ENCODE measurements at regions not wholly inside any gene's neighbourhood (a gene's known extent, or its start where the extent isn't known, plus 50 kb on each side); places are given as distances from the start of the nearest gene placed in this dataset.
"Not testable (repeated sequence)": the region's sequence is repeated elsewhere in the genome, so short reads cannot be mapped to it uniquely, and the experiment has no call there.

DNA sequence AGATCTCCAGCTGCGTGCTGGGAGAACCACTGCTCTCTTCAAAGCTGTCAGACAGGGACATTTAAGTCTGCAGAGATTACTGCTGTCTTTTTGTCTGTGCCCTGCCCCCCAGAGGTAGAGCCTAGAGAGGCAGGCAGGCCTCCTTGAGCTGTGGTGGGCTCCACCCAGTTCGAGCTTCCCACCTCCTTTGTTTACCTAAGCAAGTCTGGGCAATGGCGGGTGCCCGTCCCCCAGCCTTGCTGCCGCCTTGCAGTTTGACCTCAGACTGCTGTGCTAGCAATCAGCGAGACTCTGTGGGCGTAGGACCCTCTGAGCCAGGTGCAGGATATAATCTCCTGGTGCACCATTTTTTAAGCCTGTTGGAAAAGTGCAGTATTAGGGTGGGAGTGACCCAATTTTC lies 128.6 kb downstream of the ACTR3 start:
- not testable (repeated sequence) for H3F3A ChIP-seq (ENCODE audit: insufficient read depth, low read length); H3K9me2 ChIP-seq (replicated peaks; ENCODE audit: insufficient read depth, low read length); H2AFZ ChIP-seq (ENCODE audit: low read length); H3K9me3 ChIP-seq (replicated peaks; ENCODE audit: insufficient read depth, low read length); H3K27me3 ChIP-seq (replicated peaks; ENCODE audit: insufficient read depth, low read length); H3K79me2 ChIP-seq (ENCODE audit: low read length); H3K36me3 ChIP-seq (replicated peaks; ENCODE audit: insufficient read depth, low read length); H3K4me3 ChIP-seq (ENCODE audit: low read length); H3K4me2 ChIP-seq (ENCODE audit: low read depth, low read length); H3K9ac ChIP-seq (ENCODE audit: low read length); DNase-seq; H4K20me1 ChIP-seq (ENCODE audit: insufficient read depth, low read length); H3K27ac ChIP-seq (ENCODE audit: low read length); H3K4me1 ChIP-seq (ENCODE audit: low read length)

GRCh38 chr2:114020668-114021067 lies 130.8 kb downstream of the ACTR3 start:
- Histone ChIP-seq H3K27me3 (replicated peaks; ENCODE audit: insufficient read depth, low read length) (no peaks in the 10 kb centered on the region), H3K9ac (ENCODE audit: low read length) (no peak overlapping the region), H4K20me1 (ENCODE audit: insufficient read depth, low read length) (no peaks in the 10 kb centered on the region), H3K79me2 (ENCODE audit: low read length) (no peaks in the 10 kb centered on the region), H3F3A (ENCODE audit: insufficient read depth, low read length) (no peaks in the 10 kb centered on the region), H3K9me3 (replicated peaks; ENCODE audit: insufficient read depth, low read length) (no peaks in the 10 kb centered on the region), H3K9me2 (replicated peaks; ENCODE audit: insufficient read depth, low read length) (0 out of 2 replicates have a peak, but pooled peaks cover 2% of the 10 kb centered on the region), H3K36me3 (replicated peaks; ENCODE audit: insufficient read depth, low read length) (no peaks in the 10 kb centered on the region), H3K27ac (ENCODE audit: low read length) (no peak overlapping the region), H2AFZ (ENCODE audit: low read length) (no peak overlapping the region), H3K4me3 (ENCODE audit: low read length) (no peak overlapping the region), H3K4me2 (ENCODE audit: low read depth, low read length) (no peak overlapping the region), H3K4me1 (ENCODE audit: low read length) (peaks cover 13% of the 10 kb centered on the region)
- TF ChIP-seq EZH2phosphoT487 (IDR thresholded peaks at IDR 0.05; ENCODE audit: low read length): no peak
- no peak for DNase-seq

- H3K4me2 ChIP-seq (ENCODE audit: low read depth, low read length): no peak overlapping the region
- 0 out of 2 replicates have a peak, but pooled peaks cover 2% of the 10 kb centered on the region for H3K9me2 ChIP-seq (replicated peaks; ENCODE audit: insufficient read depth, low read length)
Observed at GRCh38 chr2:114022360-114023085, 132.6 kb downstream of the ACTR3 start.

GRCh38 chr2:114024326-114024725 lies 134.4 kb downstream of the ACTR3 start:
- TF ChIP-seq EZH2 (optimal IDR thresholded peaks at IDR 0.05; ENCODE audit: low read depth, low read length): no peak
- TF ChIP-seq CTCF (IDR thresholded peaks at IDR 0.05; ENCODE audit: low read length): no peak
- no peak for TF ChIP-seq EZH2phosphoT487 (IDR thresholded peaks at IDR 0.05; ENCODE audit: low read length)

More at GRCh38 chr2:114022360-114023085, 132.6 kb downstream of the ACTR3 start:
- DNase-seq: no peak
- no peaks in the 10 kb centered on the region for H3F3A ChIP-seq (ENCODE audit: insufficient read depth, low read length)
- H3K4me1 ChIP-seq (ENCODE audit: low read length): peaks cover 13% of the 10 kb centered on the region
- H3K27ac ChIP-seq (ENCODE audit: low read length): no peak overlapping the region
- no peaks in the 10 kb centered on the region for H3K27me3 ChIP-seq (replicated peaks; ENCODE audit: insufficient read depth, low read length)
- H3K9me3 ChIP-seq (replicated peaks; ENCODE audit: insufficient read depth, low read length): no peaks in the 10 kb centered on the region
- H2AFZ ChIP-seq (ENCODE audit: low read length): no peak overlapping the region
- H3K9ac ChIP-seq (ENCODE audit: low read length): no peak overlapping the region
- no peaks in the 10 kb centered on the region for H3K79me2 ChIP-seq (ENCODE audit: low read length)
- H3K4me3 ChIP-seq (ENCODE audit: low read length): no peak overlapping the region
- H3K36me3 ChIP-seq (replicated peaks; ENCODE audit: insufficient read depth, low read length): no peaks in the 10 kb centered on the region
- no peaks in the 10 kb centered on the region for H4K20me1 ChIP-seq (ENCODE audit: insufficient read depth, low read length)
- TF ChIP-seq EZH2phosphoT487 (IDR thresholded peaks at IDR 0.05; ENCODE audit: low read length) (no peak), CTCF (IDR thresholded peaks at IDR 0.05; ENCODE audit: low read length) (no peak), EZH2 (optimal IDR thresholded peaks at IDR 0.05; ENCODE audit: low read depth, low read length) (no peak)

More at GRCh38 chr2:114024326-114024725, 134.4 kb downstream of the ACTR3 start:
- peaks cover 13% of the 10 kb centered on the region for H3K4me1 ChIP-seq (ENCODE audit: low read length)
- no peaks in the 10 kb centered on the region for H3K27me3 ChIP-seq (replicated peaks; ENCODE audit: insufficient read depth, low read length)
- no peak overlapping the region for H3K4me2 ChIP-seq (ENCODE audit: low read depth, low read length)
- 0 out of 2 replicates have a peak, but pooled peaks cover 2% of the 10 kb centered on the region for H3K9me2 ChIP-seq (replicated peaks; ENCODE audit: insufficient read depth, low read length)
- H4K20me1 ChIP-seq (ENCODE audit: insufficient read depth, low read length): no peaks in the 10 kb centered on the region
- no peak for DNase-seq
- no peaks in the 10 kb centered on the region for H3F3A ChIP-seq (ENCODE audit: insufficient read depth, low read length)
- no peaks in the 10 kb centered on the region for H3K36me3 ChIP-seq (replicated peaks; ENCODE audit: insufficient read depth, low read length)
- no peak overlapping the region for H3K4me3 ChIP-seq (ENCODE audit: low read length)
- H3K9ac ChIP-seq (ENCODE audit: low read length): no peak overlapping the region
- no peaks in the 10 kb centered on the region for H3K9me3 ChIP-seq (replicated peaks; ENCODE audit: insufficient read depth, low read length)
- H2AFZ ChIP-seq (ENCODE audit: low read length): no peak overlapping the region
- H3K27ac ChIP-seq (ENCODE audit: low read length): no peak overlapping the region
- no peaks in the 10 kb centered on the region for H3K79me2 ChIP-seq (ENCODE audit: low read length)
